HFFc6 (cell line): ENCODE measurements at regions not wholly inside any gene's neighbourhood (a gene's known extent, or its start where the extent isn't known, plus 50 kb on each side); places are given as distances from the start of the nearest gene placed in this dataset.

ENCODE experiments used
- DNase-seq: peaks from one replicate; pipeline ENCODE4 v3.0.0-alpha.2; 2018
- H3K27ac Mint-ChIP-seq: 2 replicates; pipeline ENCODE4 v1.8.0; 2020; ENCODE audit warnings: mild to moderate bottlenecking, mixed read lengths
- H3K27me3 Mint-ChIP-seq: 2 replicates; pipeline ENCODE4 v1.8.0; 2021; ENCODE audit warnings: mild to moderate bottlenecking, moderate library complexity, mixed read lengths; ENCODE audit not compliant: insufficient read depth
- H3K36me3 Mint-ChIP-seq: 2 replicates; pipeline ENCODE4 v1.8.0; 2021; ENCODE audit warnings: low read depth, mixed read lengths
- H3K4me1 Mint-ChIP-seq: 2 replicates; pipeline ENCODE4 v1.8.0; 2020; ENCODE audit warnings: low read depth, mixed read lengths
- H3K4me3 Mint-ChIP-seq: 2 replicates; pipeline ENCODE4 v1.8.0; 2020; ENCODE audit warnings: mild to moderate bottlenecking, moderate library complexity, mixed read lengths
- H3K9me3 Mint-ChIP-seq: 2 replicates; pipeline ENCODE4 v1.8.0; 2020; ENCODE audit warnings: mild to moderate bottlenecking, mixed read lengths
- TF ChIP-seq, protein P1 (sequence below): fragments of 200-600 bp; sonication (generic); IDR thresholded peaks from 2 replicates; pipeline ENCODE4 v1.5.0; 2021; ENCODE audit warnings: antibody characterized with exemption, mild to moderate bottlenecking

DNA sequence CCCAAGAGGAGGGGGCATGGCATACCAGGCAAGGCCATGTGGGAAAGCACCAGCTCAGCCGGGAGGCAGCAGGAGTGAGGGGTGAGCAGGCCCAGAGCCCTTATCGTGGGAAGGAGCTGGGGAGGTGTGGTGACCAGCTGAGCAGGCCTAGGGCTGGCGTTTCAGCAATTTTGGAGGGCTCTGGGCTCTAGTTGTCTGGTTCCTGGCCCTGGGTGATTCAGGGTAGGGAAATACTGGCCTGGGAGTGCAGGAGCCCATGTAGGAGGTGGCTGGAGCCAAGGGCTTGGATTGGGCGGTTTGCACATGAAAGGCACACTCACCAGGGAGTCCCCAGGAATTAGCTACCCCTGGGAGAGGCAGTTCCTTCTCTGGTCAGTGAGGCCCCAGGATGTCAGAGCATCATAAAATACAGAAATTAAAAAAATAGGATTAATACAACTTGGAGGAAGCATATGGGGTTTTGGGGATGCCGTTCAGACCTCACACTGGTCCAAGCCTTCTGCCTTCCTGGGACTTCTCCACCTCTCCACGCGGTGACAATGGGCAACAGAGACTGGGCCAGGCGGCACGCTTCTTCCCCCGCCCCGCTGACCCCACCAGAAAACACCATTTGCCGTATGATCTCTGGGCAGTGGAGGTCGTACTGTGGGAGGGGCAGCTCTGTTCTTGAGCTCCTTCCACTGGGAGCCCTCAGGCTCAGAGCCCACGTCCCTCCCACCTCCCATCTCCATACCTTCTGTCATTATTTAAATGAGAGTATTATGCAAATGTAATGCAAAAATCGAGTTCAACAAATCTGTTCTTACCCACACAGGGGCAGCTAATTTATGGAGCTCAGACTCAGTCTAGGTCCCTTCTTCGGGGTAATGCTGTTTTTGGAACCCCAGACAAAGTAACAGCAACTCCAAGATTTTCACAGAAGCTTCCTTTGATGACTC lies 133.0 kb upstream of the FAM20C start:
- no peak overlapping the region for H3K27ac Mint-ChIP-seq
- no peak overlapping the region for H3K4me3 Mint-ChIP-seq
- H3K9me3 Mint-ChIP-seq, result no peaks in the 10 kb centered on the region
- DNase-seq, result no peak
- TF ChIP-seq, protein P1, sequence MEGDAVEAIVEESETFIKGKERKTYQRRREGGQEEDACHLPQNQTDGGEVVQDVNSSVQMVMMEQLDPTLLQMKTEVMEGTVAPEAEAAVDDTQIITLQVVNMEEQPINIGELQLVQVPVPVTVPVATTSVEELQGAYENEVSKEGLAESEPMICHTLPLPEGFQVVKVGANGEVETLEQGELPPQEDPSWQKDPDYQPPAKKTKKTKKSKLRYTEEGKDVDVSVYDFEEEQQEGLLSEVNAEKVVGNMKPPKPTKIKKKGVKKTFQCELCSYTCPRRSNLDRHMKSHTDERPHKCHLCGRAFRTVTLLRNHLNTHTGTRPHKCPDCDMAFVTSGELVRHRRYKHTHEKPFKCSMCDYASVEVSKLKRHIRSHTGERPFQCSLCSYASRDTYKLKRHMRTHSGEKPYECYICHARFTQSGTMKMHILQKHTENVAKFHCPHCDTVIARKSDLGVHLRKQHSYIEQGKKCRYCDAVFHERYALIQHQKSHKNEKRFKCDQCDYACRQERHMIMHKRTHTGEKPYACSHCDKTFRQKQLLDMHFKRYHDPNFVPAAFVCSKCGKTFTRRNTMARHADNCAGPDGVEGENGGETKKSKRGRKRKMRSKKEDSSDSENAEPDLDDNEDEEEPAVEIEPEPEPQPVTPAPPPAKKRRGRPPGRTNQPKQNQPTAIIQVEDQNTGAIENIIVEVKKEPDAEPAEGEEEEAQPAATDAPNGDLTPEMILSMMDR, result no peak
- H3K27me3 Mint-ChIP-seq, result peaks cover 18% of the 10 kb centered on the region
- no peaks in the 10 kb centered on the region for H3K4me1 Mint-ChIP-seq
- no peaks in the 10 kb centered on the region for H3K36me3 Mint-ChIP-seq

DNA sequence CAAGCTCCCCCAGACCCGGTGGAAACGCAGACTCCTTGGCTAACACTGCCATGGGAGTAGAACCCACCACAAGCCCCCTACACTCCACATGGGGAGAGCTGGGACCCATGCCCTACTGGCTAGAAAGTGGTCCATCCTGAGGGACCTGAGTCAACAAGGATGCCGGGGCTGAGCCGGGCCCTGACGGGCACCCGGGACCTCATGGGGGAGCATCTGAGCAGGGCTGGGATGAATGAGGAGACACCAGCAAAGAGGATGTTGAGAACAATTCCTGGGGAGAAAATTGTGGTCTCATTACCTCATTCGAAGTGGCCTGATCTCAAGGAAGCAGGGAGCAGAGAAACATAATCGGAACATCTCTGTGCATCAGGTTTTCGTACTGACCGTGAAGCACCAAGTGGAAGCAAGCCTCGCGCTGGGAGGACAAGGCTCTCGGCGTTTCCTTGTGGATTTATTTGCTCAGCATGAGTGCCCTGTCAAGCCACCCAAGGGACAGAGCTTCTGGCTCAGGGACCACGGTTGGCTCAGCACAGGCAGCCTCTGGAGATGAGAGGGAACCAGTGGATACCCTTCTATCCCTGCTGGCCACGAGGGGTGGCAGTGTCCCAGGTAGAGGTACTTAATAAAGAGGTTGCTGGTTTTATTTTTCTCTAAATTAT lies 132.2 kb upstream of the FAM20C start:
- Mint-ChIP-seq H3K4me1 (0 out of 2 replicates have a peak, but pooled peaks cover 2% of the 10 kb centered on the region), H3K27ac (no peak overlapping the region), H3K9me3 (no peaks in the 10 kb centered on the region), H3K4me3 (no peak overlapping the region), H3K36me3 (no peaks in the 10 kb centered on the region), H3K27me3 (peaks cover 14% of the 10 kb centered on the region)
- DNase-seq, result no peak
- TF ChIP-seq, protein P1, result no peak

DNA sequence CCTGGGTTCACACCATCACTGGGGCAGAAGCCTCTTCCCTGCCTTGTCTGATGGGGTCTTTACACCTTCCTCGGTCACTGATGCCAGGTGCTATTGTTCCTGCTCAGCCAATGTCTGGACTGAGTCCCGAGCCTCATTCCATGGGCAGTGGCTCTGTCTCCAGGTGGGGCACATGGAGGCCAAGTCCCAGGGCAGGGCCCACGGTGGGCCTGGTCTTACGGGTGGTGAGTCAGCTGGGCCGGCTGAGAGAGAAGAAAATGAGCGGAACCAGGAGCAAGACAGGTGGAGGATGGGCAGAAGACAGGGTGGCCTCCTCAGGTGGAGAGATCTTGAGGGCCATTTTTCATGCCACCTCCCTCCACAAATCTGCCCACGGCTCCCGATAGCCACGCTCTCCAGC lies 131.7 kb upstream of the FAM20C start:
- DNase-seq, result no peak
- H3K9me3 Mint-ChIP-seq, result no peaks in the 10 kb centered on the region
- H3K36me3 Mint-ChIP-seq, result no peaks in the 10 kb centered on the region
- TF ChIP-seq, protein P1, result no peak
- no peak overlapping the region for H3K4me3 Mint-ChIP-seq
- H3K27ac Mint-ChIP-seq, result no peak overlapping the region
- H3K27me3 Mint-ChIP-seq, result peaks cover 11% of the 10 kb centered on the region
- peaks cover 8% of the 10 kb centered on the region; the same call in 1 of the 2 replicates for H3K4me1 Mint-ChIP-seq

DNA sequence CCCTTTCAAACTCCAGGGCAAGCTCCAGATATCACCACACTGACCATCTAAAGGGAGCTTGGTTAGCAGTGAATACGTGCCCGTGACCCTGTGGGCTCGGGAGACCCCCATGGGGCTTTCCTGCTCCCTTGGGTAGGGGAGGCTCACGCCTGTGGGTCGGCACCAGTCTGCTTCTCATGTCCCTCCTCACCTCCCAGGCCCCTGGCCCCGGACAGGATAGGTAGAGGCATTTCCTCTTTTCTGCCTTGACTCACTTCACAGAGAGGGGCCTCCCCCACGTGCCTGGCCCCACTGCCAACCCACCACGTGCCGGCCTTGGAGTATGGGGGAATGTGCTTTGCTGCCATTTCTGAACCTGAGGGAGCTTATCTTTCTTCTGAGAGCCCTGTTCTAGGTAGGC lies 131.3 kb upstream of the FAM20C start:
- Mint-ChIP-seq H3K4me3 (no peak overlapping the region), H3K9me3 (no peaks in the 10 kb centered on the region), H3K36me3 (no peaks in the 10 kb centered on the region), H3K27me3 (peaks cover 7% of the 10 kb centered on the region), H3K27ac (no peak overlapping the region), H3K4me1 (peaks cover 11% of the 10 kb centered on the region; the same call in 1 of the 2 replicates)
- TF ChIP-seq, protein P1, result no peak
- DNase-seq, result no peak

DNA sequence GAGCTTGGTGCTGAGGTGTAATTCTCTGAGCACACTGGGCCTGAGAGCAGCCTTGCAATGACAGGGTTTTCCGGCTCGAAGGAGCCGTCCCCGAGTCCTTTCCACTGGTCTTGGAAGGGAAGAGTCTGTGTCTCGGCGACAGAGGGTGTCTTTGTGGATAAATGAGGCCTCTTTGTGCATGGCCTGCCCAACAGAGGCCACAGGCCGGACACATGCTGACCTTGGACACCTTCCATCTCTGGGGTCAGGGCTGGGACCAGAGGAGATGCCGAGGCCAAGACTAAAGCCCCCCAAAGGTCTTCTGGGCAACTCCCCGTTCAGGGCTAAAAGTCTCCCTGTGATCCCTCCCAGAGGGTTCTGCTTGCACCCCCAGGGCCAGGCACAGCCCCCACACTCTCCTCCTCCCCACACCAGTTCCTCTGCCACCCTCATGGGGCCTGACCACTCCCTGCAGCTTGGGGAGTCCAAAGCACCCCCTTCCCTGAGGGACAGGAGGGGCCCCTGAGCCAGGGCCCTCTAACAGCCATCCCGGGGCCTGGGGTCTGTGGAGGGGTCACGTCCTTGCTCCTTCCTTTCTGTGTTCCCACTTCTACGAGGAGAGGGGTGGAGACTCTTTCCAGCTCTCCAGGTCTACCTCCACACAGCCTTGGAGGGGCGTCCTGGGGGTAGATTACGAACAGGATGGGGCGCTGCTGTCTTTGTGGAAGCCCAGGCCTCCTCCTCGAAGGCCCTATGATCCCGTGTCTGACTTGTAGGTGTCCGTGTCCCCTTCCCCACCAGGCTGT lies 130.6 kb upstream of the FAM20C start:
- peaks cover 7% of the 10 kb centered on the region for H3K27me3 Mint-ChIP-seq
- TF ChIP-seq, protein P1, result no peak
- H3K36me3 Mint-ChIP-seq, result no peaks in the 10 kb centered on the region

More for the DNA sequence above, 130.6 kb upstream of the FAM20C start:
- H3K27ac Mint-ChIP-seq, result no peak overlapping the region
- H3K9me3 Mint-ChIP-seq, result no peaks in the 10 kb centered on the region
- H3K4me3 Mint-ChIP-seq, result no peak overlapping the region
- peaks cover 11% of the 10 kb centered on the region; the same call in 1 of the 2 replicates for H3K4me1 Mint-ChIP-seq
- DNase-seq, result no peak
